ENCODE measurements at regions not wholly inside any gene's neighbourhood (a gene's known extent, or its start where the extent isn't known, plus 50 kb on each side); places are given as distances from the start of the nearest gene placed in this dataset.

GRCh38 chr20:1813101-1813529 is 82.1 kb upstream of the SIRPA start:
- TF ChIP-seq CTCF (IDR thresholded peaks at IDR 0.05) (no peak), POLR2A (IDR thresholded peaks at IDR 0.05) (no peak)

All from Peyer's patch (tissue), 4 donors.